HG03095 (cell line): ENCODE measurements at regions not wholly inside any gene's neighbourhood (a gene's known extent, or its start where the extent isn't known, plus 50 kb on each side); places are given as distances from the start of the nearest gene placed in this dataset.

ENCODE experiments used
- ATAC-seq: cut with Tn5 transposase; IDR thresholded peaks from one replicate; pipeline ENCODE4 v1.9.1; 2021; ENCODE audit warnings: moderate library complexity; ENCODE audit not compliant: unreplicated experiment

GRCh38 chr5:20604992-20605391 is 617.0 kb upstream of the CDH18 start:
- ATAC-seq: no peak

- no peak for ATAC-seq
Observed at GRCh38 chr5:20601678-20602100, 613.7 kb upstream of the CDH18 start.

- ATAC-seq: no peak
Observed at GRCh38 chr5:20590356-20590755, 602.4 kb upstream of the CDH18 start.

GRCh38 chr5:20575571-20575970 is 587.6 kb upstream of the CDH18 start:
- ATAC-seq: no peak

- no peak for ATAC-seq
Observed at GRCh38 chr5:20574576-20574975, 586.6 kb upstream of the CDH18 start.

- ATAC-seq: no peak
Observed at GRCh38 chr5:20572614-20573013, 584.6 kb upstream of the CDH18 start.

- no peak for ATAC-seq
Observed at GRCh38 chr5:20570486-20570885, 582.5 kb upstream of the CDH18 start.

GRCh38 chr5:20562544-20562943 is 574.5 kb upstream of the CDH18 start:
- no peak for ATAC-seq

GRCh38 chr5:20559845-20560244 is 571.8 kb upstream of the CDH18 start:
- no peak for ATAC-seq

- ATAC-seq: no peak
Observed at GRCh38 chr5:20556115-20556763, 568.2 kb upstream of the CDH18 start.

GRCh38 chr5:20555034-20555433 is 567.0 kb upstream of the CDH18 start:
- ATAC-seq: no peak

- no peak for ATAC-seq
Observed at GRCh38 chr5:20554001-20554400, 566.0 kb upstream of the CDH18 start.

GRCh38 chr5:20537911-20538703 is 550.1 kb upstream of the CDH18 start:
- no peak for ATAC-seq

GRCh38 chr5:20536813-20537212 is 548.8 kb upstream of the CDH18 start:
- no peak for ATAC-seq

GRCh38 chr5:20536341-20536740 is 548.3 kb upstream of the CDH18 start:
- ATAC-seq: no peak

- ATAC-seq: no peak
Observed at GRCh38 chr5:20528471-20528870, 540.5 kb upstream of the CDH18 start.

GRCh38 chr5:20524991-20525529 is 537.1 kb upstream of the CDH18 start:
- ATAC-seq: no peak

- no peak for ATAC-seq
Observed at GRCh38 chr5:20522905-20523482, 535.0 kb upstream of the CDH18 start.

- no peak for ATAC-seq
Observed at GRCh38 chr5:20515606-20516005, 527.6 kb upstream of the CDH18 start.

GRCh38 chr5:20514145-20514544 is 526.1 kb upstream of the CDH18 start:
- no peak for ATAC-seq

- no peak for ATAC-seq
Observed at GRCh38 chr5:20500546-20500945, 512.5 kb upstream of the CDH18 start.

- no peak for ATAC-seq
Observed at GRCh38 chr5:20498926-20499325, 510.9 kb upstream of the CDH18 start.
